BJ (cell line): ENCODE measurements at regions not wholly inside any gene's neighbourhood (a gene's known extent, or its start where the extent isn't known, plus 50 kb on each side); places are given as distances from the start of the nearest gene placed in this dataset.
"Not testable (repeated sequence)": the region's sequence is repeated elsewhere in the genome, so short reads cannot be mapped to it uniquely, and the experiment has no call there.

Source experiments
- CTCF ChIA-PET: fragments of 350-600 bp; formaldehyde crosslinking; extraction: SDS; loops from one replicate; lab custom pipeline; 2021; ENCODE audit warnings: antibody characterized with exemption, inconsistent platforms; lab: Yijun Ruan, JAX
- POLR2A ChIA-PET: fragments of 300-600 bp; sonication (Branson Sonifier 250); formaldehyde crosslinking; extraction: SDS; loops from one replicate; lab custom pipeline; 2021; ENCODE audit warnings: antibody characterized with exemption; lab: Charles Lee
- DNase-seq: peaks from one replicate; pipeline ENCODE4 v3.0.0-alpha.2; 2011; ENCODE audit warnings: low read depth
- H3K27me3 ChIP-seq: 2 replicates; pipeline ENCODE4 v1.6.0; 2011; ENCODE audit warnings: low read length; ENCODE audit not compliant: control insufficient read depth, insufficient read depth
- H3K36me3 ChIP-seq: 2 replicates; pipeline ENCODE4 v1.5.1; 2011; ENCODE audit warnings: low read length; ENCODE audit not compliant: control insufficient read depth, insufficient read depth
- H3K4me3 ChIP-seq: 2 replicates; pipeline ENCODE4 v1.5.1; 2011; ENCODE audit warnings: low read depth, mild to moderate bottlenecking, control low read depth, low read length
- TF ChIP-seq, protein P1 (sequence below): IDR thresholded peaks from 2 replicates; pipeline ENCODE4 v1.5.1; 2011; ENCODE audit warnings: low read depth, mild to moderate bottlenecking, control low read depth, inconsistent platforms, low read length, moderate library complexity; ENCODE audit not compliant: insufficient read depth

- TF ChIP-seq, protein P1, sequence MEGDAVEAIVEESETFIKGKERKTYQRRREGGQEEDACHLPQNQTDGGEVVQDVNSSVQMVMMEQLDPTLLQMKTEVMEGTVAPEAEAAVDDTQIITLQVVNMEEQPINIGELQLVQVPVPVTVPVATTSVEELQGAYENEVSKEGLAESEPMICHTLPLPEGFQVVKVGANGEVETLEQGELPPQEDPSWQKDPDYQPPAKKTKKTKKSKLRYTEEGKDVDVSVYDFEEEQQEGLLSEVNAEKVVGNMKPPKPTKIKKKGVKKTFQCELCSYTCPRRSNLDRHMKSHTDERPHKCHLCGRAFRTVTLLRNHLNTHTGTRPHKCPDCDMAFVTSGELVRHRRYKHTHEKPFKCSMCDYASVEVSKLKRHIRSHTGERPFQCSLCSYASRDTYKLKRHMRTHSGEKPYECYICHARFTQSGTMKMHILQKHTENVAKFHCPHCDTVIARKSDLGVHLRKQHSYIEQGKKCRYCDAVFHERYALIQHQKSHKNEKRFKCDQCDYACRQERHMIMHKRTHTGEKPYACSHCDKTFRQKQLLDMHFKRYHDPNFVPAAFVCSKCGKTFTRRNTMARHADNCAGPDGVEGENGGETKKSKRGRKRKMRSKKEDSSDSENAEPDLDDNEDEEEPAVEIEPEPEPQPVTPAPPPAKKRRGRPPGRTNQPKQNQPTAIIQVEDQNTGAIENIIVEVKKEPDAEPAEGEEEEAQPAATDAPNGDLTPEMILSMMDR: no peak
- Histone ChIP-seq H3K4me3 (no peak overlapping the region), H3K27me3 (no peaks in the 10 kb centered on the region), H3K36me3 (no peaks in the 10 kb centered on the region)
- ChIA-PET CTCF (no interaction called here), POLR2A (no interaction called here)
- DNase-seq: no peak
Observed at GRCh38 chr13:81089371-81090157, 748.6 kb upstream of the SPRY2 start.

GRCh38 chr13:81080911-81081454 lies 740.1 kb upstream of the SPRY2 start:
- TF ChIP-seq, protein P1: no peak
- no peaks in the 10 kb centered on the region for H3K27me3 ChIP-seq
- DNase-seq: no peak
- H3K4me3 ChIP-seq: no peak overlapping the region
- CTCF ChIA-PET: no interaction called here
- no peaks in the 10 kb centered on the region for H3K36me3 ChIP-seq
- POLR2A ChIA-PET: no interaction called here

GRCh38 chr13:81078048-81078447 lies 737.1 kb upstream of the SPRY2 start:
- H3K27me3 ChIP-seq: no peaks in the 10 kb centered on the region
- ChIA-PET CTCF (no interaction called here), POLR2A (no interaction called here)
- DNase-seq: no peak
- TF ChIP-seq, protein P1: no peak
- no peak overlapping the region for H3K4me3 ChIP-seq
- no peaks in the 10 kb centered on the region for H3K36me3 ChIP-seq

GRCh38 chr13:81069822-81070221 lies 728.9 kb upstream of the SPRY2 start:
- CTCF ChIA-PET, H3K36me3 ChIP-seq, POLR2A ChIA-PET, H3K27me3 ChIP-seq, DNase-seq, H3K4me3 ChIP-seq: not testable (repeated sequence)

DNA sequence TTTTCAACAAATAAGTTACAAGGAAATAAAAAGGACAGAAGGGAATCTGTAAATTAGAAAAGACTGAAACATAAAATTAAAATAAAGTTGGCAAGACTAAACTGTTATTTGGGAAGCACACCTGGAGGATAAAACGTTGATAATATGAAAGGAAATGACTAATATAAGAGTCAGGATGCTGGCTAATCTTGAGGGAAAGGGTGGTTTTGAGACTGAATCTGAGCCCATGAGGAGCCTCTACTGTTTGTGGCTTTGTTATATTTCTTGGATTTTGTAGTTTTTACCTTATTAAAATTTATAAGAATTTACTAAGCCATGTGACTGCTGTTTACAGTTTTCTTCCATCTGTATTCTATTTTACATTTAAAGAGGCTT lies 718.0 kb upstream of the SPRY2 start:
- TF ChIP-seq, protein P1: no peak
- Histone ChIP-seq H3K36me3 (no peaks in the 10 kb centered on the region), H3K27me3 (no peaks in the 10 kb centered on the region), H3K4me3 (no peak overlapping the region)
- ChIA-PET POLR2A (no interaction called here), CTCF (no interaction called here)
- no peak for DNase-seq
